ENCODE measurements at regions not wholly inside any gene's neighbourhood (a gene's known extent, or its start where the extent isn't known, plus 50 kb on each side); places are given as distances from the start of the nearest gene placed in this dataset.

DNA sequence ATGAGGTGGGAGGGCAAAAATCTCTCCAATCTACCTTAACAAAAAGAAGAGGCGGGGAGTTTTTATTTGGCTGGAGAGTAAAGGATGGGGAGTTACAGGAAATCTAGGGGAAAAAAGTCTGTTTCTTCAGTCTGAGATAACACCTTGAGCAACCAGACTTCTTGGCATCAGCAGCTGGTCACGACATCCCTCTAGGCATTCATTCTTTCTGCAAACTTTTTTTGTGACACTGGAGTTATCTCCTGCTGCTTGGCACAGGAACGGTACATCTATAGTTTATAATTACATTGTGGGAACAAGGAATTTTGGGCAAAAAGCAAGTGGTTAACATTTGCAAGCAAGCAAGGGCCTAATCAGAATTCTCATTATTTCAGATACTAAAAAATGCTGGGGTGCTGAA, 50.6 kb upstream of the IFNGR1 start:
- DNase-seq (ENCODE audit: low spot score): no peak

DNA sequence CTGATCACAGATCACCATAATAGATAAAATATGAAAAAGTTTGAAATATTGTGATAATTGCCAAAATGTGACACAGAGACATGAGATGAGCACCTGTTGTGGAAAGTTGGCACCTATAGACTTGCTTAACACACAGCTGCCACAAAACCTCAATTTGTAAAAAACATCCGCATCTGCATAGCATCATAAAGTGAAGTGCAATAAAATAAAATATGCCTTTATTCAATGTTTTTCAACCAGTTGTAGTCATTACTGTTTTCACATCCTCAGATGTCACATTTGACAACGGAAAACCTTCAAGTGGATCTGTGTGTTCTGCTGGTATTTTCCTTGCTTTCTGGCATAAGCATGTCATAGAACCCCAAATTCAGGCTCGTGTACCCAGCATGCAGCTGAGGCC, 50.2 kb upstream of the IFNGR1 start:
- no peak for DNase-seq (ENCODE audit: low spot score)
